Prostate gland (tissue), 2 donors: ENCODE measurements at regions not wholly inside any gene's neighbourhood (a gene's known extent, or its start where the extent isn't known, plus 50 kb on each side); places are given as distances from the start of the nearest gene placed in this dataset.

Experiments used
- POLR2A ChIP-seq: fragments of 450-650 bp; IDR thresholded peaks from one replicate; pipeline ENCODE4 v1.6.1; 2016; ENCODE audit warnings: antibody characterized with exemption, mild to moderate bottlenecking
- TF ChIP-seq, protein P1 (sequence below), 4 experiments: fragments of 200-600 bp in 2 of 4; fragments of 450-650 bp in 2 of 4; sonication (generic) in 2 of 4; IDR thresholded peaks; 1 replicate in 3 of 4; 2 replicates in 1 of 4; pipeline ENCODE4 v1.5.1; 2016 to 2019; ENCODE audit warnings: antibody characterized with exemption in 4 of 4, mild to moderate bottlenecking in 2 of 4, moderate library complexity in 2 of 4

DNA sequence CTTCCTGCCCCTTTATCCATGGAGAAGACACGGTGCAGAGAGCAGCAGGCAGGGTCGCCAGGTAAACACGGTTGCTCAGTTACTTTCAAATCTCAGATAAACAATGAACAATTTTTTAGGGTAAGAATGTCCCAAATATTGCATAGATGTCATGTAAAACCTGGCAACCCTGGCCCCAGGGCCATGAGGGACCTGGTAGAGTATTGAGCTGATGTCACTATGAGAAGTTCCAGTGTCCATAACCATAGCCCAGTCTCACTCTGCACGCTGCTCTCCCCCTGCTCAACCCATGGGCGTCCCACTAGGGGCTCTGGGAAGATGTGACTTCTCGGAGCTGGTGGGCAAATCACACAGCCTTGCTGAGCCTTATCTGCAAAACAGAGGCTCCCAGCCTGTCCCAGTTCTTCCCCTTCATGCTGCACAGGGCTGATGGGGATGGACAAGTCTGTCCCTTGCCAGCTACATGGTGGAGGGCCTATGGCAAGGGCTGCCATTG, 71.3 kb upstream of the TOP1 start:
- TF ChIP-seq, protein P1, sequence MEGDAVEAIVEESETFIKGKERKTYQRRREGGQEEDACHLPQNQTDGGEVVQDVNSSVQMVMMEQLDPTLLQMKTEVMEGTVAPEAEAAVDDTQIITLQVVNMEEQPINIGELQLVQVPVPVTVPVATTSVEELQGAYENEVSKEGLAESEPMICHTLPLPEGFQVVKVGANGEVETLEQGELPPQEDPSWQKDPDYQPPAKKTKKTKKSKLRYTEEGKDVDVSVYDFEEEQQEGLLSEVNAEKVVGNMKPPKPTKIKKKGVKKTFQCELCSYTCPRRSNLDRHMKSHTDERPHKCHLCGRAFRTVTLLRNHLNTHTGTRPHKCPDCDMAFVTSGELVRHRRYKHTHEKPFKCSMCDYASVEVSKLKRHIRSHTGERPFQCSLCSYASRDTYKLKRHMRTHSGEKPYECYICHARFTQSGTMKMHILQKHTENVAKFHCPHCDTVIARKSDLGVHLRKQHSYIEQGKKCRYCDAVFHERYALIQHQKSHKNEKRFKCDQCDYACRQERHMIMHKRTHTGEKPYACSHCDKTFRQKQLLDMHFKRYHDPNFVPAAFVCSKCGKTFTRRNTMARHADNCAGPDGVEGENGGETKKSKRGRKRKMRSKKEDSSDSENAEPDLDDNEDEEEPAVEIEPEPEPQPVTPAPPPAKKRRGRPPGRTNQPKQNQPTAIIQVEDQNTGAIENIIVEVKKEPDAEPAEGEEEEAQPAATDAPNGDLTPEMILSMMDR (IDR thresholded peaks at IDR 0.05): no peak
- TF ChIP-seq POLR2A: no peak
